Loucy (cell line): ENCODE measurements at regions not wholly inside any gene's neighbourhood (a gene's known extent, or its start where the extent isn't known, plus 50 kb on each side); places are given as distances from the start of the nearest gene placed in this dataset.

Source experiments
- CTCF ChIP-seq: fragments of 200-600 bp; sonication (generic); conservative IDR thresholded peaks from 2 replicates; pipeline ENCODE4 v1.5.1; 2014; ENCODE audit warnings: mild to moderate bottlenecking, antibody characterized with exemption, low read length
- EZH2phosphoT487 ChIP-seq: fragments of 200-600 bp; IDR thresholded peaks from 2 replicates; pipeline ENCODE4 v1.6.1; 2018; ENCODE audit warnings: antibody characterized with exemption, mild to moderate bottlenecking, moderate library complexity, borderline replicate concordance

GRCh38 chr2:116820986-116821385 lies 993.5 kb upstream of the DDX18 start:
- no peak for TF ChIP-seq CTCF
- no peak for TF ChIP-seq EZH2phosphoT487
